GM12874 (cell line): ENCODE measurements at regions not wholly inside any gene's neighbourhood (a gene's known extent, or its start where the extent isn't known, plus 50 kb on each side); places are given as distances from the start of the nearest gene placed in this dataset.

Experiments
- TF ChIP-seq, protein P1 (sequence below): IDR thresholded peaks from 2 replicates; pipeline ENCODE4 v1.5.1; 2011; ENCODE audit warnings: low read depth, mild to moderate bottlenecking, control low read depth, low read length, moderate library complexity; ENCODE audit not compliant: insufficient read depth

DNA sequence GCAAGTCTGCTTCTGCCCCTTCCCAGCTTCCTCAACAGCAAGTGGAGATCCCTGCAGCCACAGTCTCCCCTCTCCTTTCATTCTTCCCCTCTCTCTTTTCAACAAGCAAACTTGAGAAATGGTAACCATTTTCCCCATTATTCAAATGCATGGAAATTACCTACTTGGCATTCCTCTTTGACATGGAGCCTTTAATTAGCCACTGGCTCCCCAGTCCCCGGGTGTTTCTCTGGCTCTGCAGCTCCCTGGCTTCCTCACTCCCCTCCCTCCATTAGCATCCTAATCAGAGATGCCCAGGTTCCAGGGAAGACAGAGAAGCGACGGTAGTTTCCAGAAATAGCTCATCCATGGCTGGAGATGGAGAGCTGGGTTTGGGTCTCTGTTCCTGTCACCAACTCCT, 116.0 kb downstream of the CCT6B start:
- TF ChIP-seq, protein P1, sequence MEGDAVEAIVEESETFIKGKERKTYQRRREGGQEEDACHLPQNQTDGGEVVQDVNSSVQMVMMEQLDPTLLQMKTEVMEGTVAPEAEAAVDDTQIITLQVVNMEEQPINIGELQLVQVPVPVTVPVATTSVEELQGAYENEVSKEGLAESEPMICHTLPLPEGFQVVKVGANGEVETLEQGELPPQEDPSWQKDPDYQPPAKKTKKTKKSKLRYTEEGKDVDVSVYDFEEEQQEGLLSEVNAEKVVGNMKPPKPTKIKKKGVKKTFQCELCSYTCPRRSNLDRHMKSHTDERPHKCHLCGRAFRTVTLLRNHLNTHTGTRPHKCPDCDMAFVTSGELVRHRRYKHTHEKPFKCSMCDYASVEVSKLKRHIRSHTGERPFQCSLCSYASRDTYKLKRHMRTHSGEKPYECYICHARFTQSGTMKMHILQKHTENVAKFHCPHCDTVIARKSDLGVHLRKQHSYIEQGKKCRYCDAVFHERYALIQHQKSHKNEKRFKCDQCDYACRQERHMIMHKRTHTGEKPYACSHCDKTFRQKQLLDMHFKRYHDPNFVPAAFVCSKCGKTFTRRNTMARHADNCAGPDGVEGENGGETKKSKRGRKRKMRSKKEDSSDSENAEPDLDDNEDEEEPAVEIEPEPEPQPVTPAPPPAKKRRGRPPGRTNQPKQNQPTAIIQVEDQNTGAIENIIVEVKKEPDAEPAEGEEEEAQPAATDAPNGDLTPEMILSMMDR = no peak

DNA sequence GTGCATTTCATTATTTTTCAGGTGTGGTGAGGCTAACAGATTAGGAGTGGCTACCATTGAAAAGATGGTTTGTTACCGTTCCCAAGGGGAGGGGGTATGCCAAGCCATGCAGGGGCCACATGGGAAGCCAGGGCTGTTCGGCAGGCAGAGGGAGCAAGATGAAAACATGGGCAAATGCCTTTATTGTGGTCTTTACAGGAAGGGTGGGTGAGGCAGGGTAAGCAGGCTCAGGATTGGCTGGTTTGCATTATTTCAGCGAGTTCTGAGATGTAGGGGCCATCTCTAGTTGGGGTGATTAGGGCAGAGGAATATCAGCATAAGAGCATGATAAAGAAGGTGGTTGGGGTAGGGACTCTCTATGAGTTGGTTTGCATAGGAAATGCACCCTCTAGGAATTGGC, 117.6 kb downstream of the CCT6B start:
- TF ChIP-seq, protein P1 = no peak

- TF ChIP-seq, protein P1 = no peak
Measured at GRCh38 chr17:34842235-34842634, 119.0 kb downstream of the CCT6B start.

GRCh38 chr17:34841467-34841866, 119.8 kb downstream of the CCT6B start:
- TF ChIP-seq, protein P1 = no peak

GRCh38 chr17:34840750-34841149, 120.5 kb downstream of the CCT6B start:
- TF ChIP-seq, protein P1 = no peak

DNA sequence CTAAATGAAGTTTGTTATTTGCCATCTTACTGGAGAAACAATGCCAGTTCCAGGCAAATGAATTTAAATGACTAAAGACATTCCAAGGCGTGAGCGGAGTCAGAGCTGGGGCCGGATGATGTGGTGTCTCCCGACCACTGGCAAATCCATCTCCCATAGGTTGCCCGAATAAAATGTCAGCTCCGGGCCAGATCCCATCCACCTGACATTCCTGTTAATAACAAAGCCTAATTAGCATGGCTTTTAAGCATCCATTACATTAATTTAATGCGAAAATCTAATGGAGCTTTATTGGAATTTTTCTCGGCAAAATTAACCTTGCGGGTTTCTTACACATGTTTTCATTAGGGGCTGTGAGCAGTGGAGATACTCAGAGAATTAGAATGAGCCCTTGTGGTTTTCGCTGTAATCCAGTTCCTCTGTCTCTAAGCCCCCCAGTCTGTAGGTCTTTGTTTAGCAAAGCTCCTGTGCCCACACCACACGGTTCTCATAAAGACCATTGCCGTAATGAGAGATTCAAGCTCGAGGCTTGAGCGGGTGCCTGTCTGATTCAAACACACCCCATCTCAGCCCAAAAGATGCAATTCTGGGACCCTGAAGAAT, 123.3 kb downstream of the CCT6B start:
- TF ChIP-seq, protein P1 = no peak

DNA sequence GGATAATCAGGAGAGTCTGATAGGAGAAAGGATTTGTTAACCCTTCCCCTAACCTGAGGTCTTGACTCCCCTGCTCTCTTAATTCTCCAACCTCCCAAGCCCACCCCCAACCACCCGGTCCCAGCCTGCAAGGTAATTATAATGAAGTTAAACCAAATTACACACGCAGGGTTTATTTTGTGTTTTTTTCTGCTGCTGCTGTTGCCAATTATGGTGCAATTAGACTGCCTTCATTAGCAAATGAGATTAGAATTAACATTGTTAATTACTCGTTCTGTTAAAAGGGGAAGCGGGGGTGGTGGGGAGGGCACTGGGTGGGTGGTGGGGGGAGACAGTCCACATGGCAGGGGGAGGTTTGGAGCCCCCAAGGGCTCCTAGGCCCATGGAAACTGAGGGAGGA, 128.9 kb downstream of the CCT6B start:
- TF ChIP-seq, protein P1 = no peak
